ENCODE measurements at regions not wholly inside any gene's neighbourhood (a gene's known extent, or its start where the extent isn't known, plus 50 kb on each side); places are given as distances from the start of the nearest gene placed in this dataset.

DNA sequence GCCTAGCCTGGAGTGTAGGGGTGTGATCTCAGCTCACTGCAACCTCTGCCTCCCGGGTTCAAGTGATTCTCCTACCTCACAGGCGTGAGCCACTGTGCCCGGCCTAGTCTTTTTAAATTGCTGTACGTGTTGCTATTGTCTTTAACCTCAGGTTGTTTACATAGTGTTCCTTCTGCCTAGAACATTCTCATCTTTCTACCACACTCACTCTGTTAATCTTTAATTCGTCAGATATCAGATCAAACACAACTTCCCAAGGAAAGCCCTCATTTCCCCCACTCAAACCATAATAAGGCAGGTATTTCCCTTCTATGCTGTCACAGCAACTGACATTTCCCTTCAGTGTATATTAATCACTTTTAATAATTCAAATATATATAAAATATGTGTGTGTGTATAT lies 1310.0 kb upstream of the C9orf72 start:
- no peaks in the 10 kb centered on the region for H3K79me2 ChIP-seq (ENCODE audit: control insufficient read depth, insufficient read depth, low read length)
- BruUV-seq (replicated peaks), result no TSS peak
- H3K9me3 ChIP-seq (replicated peaks; ENCODE audit: control insufficient read depth, insufficient read depth, low read length), result no peaks in the 10 kb centered on the region
- H3K27ac ChIP-seq (ENCODE audit: control insufficient read depth, insufficient read depth), result no peak overlapping the region
- in situ Hi-C loops (cut with MboI) (no loop called here), intact Hi-C loops (cut with micrococcal nuclease; ENCODE audit: unreplicated experiment) (no loop called here)
- FAIRE-seq (no peak), ATAC-seq (no peak), DNase-seq (ENCODE audit: low read depth, low spot score) (no peak)
- H3K4me2 ChIP-seq (ENCODE audit: control insufficient read depth, insufficient read depth), result no peak overlapping the region
- H2AFZ ChIP-seq (ENCODE audit: control insufficient read depth, low read depth, low read length), result no peak overlapping the region
- H4K20me1 ChIP-seq (ENCODE audit: control insufficient read depth, insufficient read depth), result no peaks in the 10 kb centered on the region
- 20% methylated on average over 5 of the region's 5 CpGs for whole genome bisulfite sequencing (ENCODE audit: insufficient coverage, insufficient replicate concordance, low lambda C conversion rate, missing lambda C conversion rate)
- no peaks in the 10 kb centered on the region for H3K27me3 ChIP-seq (replicated peaks in 1 of 2; ENCODE audit: control insufficient read depth in 2 of 2, insufficient read depth in 2 of 2, low read length in 1 of 2)
- no peaks in the 10 kb centered on the region for H3K4me1 ChIP-seq (ENCODE audit: control insufficient read depth, insufficient read depth, low read length)
- no peak for TF ChIP-seq FOS (IDR thresholded peaks at IDR 0.05; ENCODE audit: borderline replicate concordance, extremely low read depth, insufficient read length)
- no peak for TF ChIP-seq USF1 (IDR thresholded peaks at IDR 0.05; ENCODE audit: borderline replicate concordance, extremely low read length, insufficient read depth, low read depth, low read length)
- TF ChIP-seq, protein P1, sequence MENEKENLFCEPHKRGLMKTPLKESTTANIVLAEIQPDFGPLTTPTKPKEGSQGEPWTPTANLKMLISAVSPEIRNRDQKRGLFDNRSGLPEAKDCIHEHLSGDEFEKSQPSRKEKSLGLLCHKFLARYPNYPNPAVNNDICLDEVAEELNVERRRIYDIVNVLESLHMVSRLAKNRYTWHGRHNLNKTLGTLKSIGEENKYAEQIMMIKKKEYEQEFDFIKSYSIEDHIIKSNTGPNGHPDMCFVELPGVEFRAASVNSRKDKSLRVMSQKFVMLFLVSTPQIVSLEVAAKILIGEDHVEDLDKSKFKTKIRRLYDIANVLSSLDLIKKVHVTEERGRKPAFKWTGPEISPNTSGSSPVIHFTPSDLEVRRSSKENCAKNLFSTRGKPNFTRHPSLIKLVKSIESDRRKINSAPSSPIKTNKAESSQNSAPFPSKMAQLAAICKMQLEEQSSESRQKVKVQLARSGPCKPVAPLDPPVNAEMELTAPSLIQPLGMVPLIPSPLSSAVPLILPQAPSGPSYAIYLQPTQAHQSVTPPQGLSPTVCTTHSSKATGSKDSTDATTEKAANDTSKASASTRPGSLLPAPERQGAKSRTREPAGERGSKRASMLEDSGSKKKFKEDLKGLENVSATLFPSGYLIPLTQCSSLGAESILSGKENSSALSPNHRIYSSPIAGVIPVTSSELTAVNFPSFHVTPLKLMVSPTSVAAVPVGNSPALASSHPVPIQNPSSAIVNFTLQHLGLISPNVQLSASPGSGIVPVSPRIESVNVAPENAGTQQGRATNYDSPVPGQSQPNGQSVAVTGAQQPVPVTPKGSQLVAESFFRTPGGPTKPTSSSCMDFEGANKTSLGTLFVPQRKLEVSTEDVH (IDR thresholded peaks at IDR 0.05; ENCODE audit: low read depth, partially characterized antibody), result no peak
- TF ChIP-seq PML (IDR thresholded peaks at IDR 0.05; ENCODE audit: low read length), result no peak
- TF ChIP-seq MTA2 (IDR thresholded peaks at IDR 0.05; ENCODE audit: low read depth), result no peak
- ChIA-PET SMC1A (ENCODE audit: uncharacterized antibody, unreplicated experiment) (no interaction called here), POLR2A (no interaction called here), RAD21 (ENCODE audit: unreplicated experiment) (no interaction called here), CTCF (no interaction called here)
- H3K9ac ChIP-seq (ENCODE audit: control insufficient read depth, insufficient read depth, low read length), result no peak overlapping the region
- H3K4me3 ChIP-seq, result no peak overlapping the region
- H3K36me3 ChIP-seq (ENCODE audit: control insufficient read depth in 2 of 2, insufficient read depth in 2 of 2, low read length in 1 of 2), result no peaks in the 10 kb centered on the region
